GM19395 (cell line): ENCODE measurements at regions not wholly inside any gene's neighbourhood (a gene's known extent, or its start where the extent isn't known, plus 50 kb on each side); places are given as distances from the start of the nearest gene placed in this dataset.

ENCODE experiments used
- ATAC-seq: cut with Tn5 transposase; IDR thresholded peaks from one replicate; pipeline ENCODE4 v1.9.1; 2021; ENCODE audit warnings: mild to moderate bottlenecking, moderate library complexity; ENCODE audit not compliant: unreplicated experiment

DNA sequence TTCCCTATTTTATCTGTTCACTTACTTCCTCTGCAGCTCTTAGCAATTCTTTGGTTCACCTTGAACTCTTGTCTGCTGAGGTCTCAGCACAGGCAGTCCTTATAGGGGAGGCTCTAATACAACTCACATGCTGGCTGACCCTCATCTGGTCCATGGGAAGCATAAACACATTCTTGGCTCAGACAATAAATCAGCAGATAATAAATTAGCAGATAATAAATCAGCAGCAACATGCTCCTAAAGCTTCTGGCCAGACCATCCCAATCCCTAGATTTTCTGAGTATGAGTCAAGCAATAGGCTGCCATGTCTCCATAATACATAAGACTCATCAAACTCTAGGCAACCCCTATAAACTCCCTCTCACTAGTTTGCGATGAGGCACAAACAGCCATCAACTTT lies 208.6 kb upstream of the STEAP4 start:
- no peak for ATAC-seq

DNA sequence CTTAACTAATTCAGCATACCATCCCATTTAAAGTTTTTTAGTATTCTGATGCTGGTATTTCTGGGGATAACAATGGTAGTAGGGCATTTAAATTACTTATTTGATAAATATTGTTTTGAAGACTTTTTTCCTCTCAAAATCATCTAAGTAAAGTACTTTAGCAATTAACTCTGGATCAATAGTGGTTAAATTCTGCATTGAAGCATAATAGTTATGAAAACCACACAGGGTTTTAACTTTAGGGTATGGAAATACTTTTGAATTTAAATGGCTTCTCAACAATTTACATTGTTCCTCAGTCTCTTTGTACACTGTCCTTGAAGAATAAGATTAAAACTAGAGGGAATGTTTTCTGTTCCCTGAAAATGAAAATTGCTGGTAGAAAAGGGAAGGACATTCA lies 202.6 kb upstream of the STEAP4 start:
- ATAC-seq, result no peak

DNA sequence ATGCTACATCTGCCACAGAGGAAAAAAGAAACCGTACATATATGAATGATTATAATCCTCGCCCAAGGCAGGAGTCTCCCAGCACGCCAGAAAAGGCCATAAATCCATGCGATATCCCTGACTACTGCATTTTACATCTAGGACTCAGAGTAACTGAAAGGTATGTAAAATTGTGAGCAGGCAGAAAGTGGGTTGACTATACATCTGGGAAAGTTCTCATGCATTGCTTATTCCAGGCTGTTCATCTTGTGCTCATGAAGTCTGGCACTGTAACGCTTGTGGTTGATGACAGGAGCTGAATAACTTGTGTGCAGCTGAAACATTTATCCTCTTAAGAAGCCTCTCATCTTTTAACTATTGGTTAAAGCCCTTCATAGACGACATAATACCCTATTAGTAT lies 193.4 kb upstream of the STEAP4 start:
- ATAC-seq, result no peak

DNA sequence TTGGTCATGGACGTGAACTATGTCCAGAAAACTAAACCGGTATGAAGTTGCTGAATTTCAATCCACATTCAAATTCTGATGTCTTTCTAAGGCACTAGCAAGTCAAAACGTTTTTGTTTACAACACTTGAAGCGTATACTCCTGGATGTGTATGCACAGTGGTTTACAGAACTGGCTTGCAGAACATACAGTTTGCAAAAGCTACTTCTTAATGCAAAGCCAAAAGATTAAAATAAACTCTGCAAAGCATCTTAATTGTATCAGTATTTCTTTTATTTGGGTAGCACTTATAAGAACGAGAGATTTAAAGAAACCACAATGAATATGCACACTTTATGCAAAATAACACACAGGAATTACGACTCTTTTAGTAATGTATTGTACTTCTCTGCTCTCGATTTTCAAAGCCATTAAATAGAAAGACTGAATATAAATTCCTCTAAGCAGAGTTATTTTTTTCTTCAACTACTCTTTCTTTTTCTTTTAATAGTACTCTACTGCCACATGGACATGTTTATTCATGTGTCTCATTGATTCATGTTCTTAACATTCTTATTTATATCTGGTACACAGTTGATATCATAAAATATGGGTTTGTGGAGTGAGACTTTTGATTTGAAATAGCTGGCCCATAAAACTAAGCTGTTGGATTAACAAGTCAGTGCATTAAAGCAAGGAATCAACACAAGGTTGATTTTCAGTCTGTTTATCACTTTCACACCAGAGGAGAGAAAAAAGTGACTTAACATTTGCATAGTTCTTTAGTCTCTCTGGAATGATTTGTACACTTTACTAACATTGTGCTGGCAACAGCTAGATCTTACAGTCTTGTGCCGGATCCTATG lies 189.4 kb upstream of the STEAP4 start:
- ATAC-seq, result no peak

DNA sequence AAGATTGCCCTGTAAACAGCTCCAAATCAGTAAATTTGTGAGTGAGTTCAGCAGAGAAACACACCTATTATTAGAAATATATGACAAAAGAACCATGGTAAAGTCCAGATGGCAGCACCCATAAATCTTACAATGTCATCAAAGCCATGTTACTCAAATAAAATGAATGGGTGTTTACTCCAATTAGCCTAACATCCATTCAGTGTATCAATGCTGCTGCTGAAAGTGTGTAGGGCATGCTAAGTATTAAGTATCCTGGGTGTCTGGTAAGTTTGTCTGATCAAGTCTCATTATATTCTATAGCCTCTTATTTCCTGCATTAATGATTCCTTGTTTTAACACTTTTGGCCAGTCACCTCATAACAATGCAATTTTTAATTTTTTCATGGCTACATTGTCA lies 185.5 kb upstream of the STEAP4 start:
- ATAC-seq, result no peak

DNA sequence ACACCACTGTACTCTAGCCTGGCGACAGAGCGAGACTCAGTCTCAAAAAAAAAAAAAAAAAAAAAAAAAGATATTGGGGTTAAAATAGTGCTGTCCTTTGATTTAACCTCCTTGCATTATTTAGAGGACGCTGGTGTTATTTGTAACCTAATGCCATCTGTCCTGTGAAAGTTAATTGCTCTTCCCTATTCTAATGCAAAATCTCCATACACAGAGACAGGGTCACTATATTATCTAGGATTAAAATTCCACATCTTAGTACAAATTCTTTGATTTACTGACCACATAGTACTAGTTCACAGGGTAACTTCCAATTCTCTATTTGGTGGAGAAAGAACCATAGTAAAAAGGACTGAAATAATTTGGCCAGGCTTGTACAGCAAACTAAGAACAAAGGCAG lies 184.2 kb upstream of the STEAP4 start:
- ATAC-seq, result no peak

DNA sequence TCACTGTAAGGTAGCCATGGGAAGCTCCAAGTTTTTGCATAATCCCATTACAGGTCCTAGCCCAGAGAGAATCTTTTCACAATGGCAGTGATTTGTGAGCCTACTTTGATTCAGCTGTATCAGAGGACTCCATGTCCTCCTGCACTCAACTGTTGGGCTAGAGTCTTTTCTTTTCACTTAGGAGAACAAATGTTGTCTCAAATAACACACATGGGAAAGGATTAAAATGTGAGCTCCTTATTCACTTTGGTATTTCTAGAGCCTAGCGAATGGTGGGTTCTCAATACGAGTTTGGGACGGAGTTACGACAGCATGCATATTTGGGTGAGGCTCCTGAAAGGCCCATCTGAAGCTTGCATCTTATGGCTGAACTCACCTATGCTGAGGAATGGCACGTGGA lies 183.5 kb upstream of the STEAP4 start:
- no peak for ATAC-seq

DNA sequence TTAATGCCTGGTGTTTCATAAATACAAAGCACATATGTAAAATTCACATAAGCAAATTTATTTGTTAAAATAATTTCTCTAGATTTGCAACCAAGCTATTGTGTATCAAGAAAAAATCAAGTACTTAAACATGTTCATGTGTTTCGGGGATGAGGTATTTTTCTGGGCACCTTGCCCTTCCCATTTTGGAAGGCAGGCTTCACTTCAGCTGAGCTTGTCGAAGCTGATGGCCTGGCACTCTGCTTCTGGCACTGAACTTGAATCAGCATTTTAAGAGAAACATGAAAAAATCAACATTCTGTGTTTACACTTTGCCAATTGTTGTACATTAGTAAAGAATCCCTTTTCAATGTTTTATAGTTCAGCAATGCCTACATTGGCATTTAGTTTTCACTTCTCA lies 179.1 kb upstream of the STEAP4 start:
- ATAC-seq, result no peak

DNA sequence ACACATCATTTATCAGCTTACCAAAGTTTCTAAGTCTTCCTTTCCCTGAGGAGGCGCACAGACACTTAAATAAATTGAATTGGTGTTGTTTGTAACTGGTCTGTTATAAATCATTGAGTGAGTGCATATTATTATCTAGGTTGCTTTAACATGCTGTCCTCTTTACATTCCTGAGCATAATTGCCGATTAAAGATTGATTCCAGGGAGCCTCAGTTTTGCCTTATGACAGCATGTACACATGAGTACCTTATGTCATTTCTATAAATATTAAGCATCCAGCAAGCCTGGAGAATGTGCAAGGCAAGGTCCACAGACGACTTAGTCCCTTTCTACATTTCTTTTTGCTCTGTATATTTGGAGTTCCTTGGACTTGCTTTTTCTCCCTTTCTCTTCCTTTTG lies 177.9 kb upstream of the STEAP4 start:
- no peak for ATAC-seq

DNA sequence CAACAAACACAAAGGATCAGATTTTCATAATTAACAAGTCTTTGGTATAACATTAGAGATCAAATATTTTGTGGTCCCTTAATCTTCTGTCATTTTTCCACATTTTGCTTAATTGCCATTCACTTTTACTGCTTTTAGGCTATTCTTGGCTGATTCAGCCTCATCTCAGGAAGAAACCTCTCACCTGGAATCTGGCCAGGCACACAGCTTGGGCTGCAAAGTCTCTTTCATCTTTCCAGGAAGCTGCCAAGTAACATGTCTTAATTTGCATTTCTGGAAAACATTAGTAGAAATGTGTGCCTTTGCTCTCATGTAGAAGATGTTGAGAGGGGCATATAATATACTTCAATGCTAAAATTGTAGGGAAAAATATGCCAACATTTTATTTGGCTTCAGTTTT lies 174.2 kb upstream of the STEAP4 start:
- no peak for ATAC-seq

DNA sequence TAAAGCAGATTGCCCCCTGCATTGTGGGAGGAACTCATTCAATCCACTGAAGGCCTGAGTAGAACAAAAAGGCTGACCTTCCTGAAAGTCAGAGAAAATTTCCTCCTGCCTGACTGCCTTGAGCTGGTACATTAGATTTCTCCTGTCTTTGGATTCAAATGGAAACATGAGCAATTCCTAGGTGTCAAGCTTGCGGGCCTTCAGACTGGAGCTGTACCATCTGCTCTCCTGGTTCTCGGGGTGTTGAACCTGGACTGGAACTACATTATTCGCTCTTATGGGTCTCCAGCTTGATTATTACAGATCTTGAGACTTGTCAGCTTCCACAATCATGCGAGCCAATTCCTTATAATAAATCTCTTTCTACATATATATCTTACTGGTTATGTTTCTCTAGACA lies 173.6 kb upstream of the STEAP4 start:
- ATAC-seq, result no peak

DNA sequence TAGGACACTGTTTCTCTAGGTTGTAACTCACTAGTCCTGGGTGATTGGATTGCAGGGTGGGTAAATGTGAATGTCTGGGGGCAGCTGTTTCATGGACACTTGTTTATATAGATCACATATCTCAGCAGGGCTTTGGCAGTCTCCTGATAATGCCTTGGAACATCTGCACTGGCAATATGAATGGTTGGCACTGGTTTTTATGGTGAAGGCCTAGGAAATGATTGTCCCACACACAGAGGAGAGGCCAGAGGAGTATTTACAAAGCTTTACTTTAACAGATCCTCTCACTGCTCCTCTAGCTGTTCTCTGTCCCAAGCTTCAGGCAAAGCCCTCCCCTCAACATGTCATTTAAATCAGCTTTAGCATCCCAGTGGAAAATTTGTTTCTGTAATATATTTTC lies 171.3 kb upstream of the STEAP4 start:
- ATAC-seq, result no peak

DNA sequence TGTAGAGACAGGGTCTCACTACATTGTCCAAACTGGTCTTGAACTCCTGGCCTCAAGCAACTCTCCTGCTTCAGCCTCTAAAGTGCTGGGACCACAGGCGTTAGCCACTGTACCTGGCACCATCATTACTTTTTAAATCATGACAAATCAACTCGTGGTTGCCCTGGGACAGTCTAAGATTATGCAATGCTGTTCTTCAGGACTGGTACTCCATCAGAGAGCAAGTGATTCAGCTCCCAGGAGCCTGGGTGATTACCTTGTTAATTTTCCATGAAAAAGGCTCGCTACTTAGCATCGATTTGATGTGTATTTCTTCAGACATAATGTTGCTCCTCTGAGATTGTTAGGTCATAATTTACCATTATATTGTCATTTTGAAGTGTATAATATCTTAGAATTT lies 158.9 kb upstream of the STEAP4 start:
- no peak for ATAC-seq

DNA sequence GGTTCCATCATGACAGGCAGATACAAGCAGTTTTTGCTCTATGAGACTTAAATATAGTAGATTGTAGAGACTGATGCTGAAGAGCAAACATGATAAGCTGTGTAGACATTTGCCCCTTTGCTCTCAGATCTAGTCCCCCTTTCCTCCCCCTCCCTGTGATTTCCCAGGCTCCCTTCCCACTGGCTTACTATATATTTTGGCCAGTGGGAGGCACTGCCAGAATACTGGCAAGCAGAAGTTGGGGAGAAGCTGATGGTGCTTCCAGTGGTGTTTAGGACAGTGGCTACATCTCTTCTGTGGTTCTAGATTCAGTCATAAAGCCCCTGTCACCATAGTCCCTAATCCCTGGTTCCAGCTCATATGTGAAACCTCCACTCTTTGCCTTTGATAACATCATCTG lies 156.1 kb upstream of the STEAP4 start:
- no peak for ATAC-seq

DNA sequence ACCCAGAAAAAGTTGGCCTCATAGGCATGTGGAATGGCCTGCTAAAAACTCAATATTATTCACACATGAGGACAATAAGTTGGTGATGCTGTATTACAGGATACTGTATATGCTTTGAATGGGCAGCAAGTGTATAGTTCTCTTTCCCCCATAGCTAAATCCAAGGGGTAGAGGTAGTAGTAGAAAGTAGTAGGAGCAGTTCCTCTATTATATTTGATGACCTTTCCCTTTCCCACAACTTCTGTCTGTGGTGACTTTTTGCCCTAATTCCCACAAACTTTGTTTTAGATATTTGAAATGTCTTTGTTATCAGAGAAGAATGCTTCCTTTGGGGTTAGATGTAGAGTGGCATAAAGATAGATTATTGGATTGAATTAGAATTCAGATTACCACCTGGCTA lies 154.0 kb upstream of the STEAP4 start:
- ATAC-seq, result no peak

DNA sequence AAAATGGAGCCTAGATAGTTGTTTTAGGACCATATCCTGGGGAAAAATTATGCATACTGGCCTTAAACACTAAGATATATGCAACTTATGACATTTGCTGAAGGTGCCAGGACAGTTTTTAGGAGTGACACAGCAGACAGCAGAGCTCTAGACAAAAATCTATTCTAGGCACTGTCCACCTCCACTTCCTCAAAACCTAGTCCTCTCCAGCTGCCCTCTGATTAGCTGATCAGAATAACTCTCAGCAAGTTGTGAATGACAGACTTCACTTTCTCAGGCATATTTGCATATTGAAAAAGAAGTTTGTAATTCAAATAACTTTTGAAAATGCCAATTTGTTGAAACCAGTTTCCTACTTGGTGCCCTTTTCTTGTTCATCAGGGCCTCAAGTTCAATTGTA lies 152.3 kb upstream of the STEAP4 start:
- no peak for ATAC-seq

DNA sequence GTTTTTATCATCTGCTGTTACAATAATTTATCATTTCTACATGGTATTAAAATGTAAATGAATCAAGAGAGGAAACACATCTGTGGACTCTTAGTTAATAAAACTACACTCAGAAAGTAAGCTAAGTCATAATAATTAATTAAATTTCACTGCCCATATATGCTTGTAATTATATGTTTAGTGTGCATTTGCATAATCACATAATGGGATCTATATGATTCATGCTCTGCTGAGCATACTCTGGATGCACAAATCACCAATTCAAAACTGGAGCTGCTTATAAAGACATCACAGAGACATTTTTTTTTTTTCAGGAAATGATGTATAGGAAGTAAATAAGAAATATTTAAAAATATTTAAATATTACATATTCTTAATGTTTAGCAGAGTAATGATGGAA lies 151.6 kb upstream of the STEAP4 start:
- no peak for ATAC-seq

DNA sequence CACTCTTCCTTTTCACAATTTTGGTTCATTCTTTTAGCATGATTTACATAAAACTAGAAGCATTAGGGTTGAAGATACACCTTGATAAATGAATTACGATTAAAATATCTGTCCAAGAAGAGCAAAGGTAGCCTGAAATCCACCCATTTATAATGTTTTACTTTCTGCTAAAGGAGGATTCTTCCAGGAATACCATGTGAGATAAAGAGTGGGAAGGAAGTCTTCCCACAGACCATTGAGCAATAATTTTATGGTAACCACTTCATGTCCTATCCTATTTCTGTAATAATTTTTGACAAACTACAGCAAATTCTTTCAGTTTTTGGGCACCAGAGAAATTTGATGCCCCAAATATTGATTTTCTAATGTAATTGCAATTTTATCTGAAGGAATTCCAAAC lies 150.6 kb upstream of the STEAP4 start:
- ATAC-seq, result no peak

DNA sequence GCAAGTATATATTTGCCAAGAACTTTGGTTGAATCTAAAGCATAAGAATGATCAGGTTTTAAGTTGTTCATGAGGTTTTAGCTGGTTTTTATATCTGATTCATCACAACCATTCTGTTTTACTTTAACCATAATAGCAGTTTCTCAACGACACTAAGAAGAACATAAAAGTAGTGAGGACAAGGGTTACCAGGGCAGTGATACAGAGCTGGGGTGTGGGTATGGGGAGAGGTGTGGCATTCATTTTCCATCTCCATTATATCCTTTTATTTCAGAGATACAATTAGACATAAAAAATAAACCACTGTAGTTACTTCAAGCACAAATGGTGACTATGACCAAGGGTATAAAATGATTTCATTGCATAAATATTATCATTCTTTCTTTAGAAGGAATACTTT lies 149.8 kb upstream of the STEAP4 start:
- ATAC-seq, result no peak

DNA sequence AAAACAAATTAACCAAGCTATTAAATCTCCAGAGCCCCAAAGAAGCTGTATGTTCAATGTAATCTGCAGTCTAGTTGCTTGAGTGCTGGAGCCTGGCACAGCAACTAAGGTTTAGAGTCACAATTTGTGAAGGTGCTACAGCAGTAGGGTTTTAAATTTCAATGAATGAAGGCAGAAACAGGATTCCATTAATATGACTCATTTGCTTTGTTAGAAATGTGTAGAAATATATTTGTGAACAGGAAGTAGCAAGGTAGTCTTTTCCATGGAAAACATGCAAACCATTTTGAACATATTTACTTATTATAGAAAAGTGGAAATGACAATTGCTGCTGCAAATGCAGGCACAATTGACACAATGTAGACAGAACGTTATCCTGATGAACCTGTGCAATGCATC lies 149.0 kb upstream of the STEAP4 start:
- ATAC-seq, result no peak

DNA sequence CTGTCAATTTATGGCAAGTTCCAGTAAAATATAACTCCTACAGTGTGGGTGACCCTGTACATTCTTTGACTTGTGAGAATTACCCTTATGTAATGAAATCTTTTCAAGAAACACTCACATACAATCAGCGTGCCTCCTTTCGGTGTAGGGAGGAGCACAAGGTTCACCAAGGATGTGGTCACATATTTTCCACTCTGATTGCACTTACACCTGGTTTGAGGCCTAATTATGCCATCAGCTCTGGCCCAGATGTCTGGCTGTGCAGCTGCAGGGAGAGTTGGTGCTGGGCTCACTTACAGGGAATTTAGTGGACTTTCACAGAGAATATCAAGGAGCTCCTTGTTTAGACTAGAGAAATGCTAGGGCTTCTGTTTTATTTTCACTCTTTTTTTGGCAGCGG lies 146.0 kb upstream of the STEAP4 start:
- ATAC-seq, result no peak

DNA sequence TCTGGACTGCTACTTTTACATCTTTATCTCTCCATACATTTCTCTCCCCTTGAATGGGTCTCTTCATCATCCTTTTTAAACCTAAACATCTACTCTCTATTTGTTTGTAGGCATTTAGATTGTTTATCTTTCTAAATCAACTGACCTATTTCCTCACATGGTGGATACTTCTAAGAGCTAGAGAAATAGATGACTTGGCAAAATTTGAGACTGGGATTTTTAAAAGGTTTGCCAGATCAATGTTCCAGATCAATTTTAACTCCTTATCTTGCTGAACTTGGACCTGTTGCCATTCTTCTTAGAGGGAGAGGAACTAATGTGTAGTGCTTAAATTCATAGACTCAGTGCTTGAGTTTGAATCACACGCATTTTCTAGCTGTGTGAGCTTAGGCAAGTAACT lies 144.2 kb upstream of the STEAP4 start:
- ATAC-seq, result no peak

DNA sequence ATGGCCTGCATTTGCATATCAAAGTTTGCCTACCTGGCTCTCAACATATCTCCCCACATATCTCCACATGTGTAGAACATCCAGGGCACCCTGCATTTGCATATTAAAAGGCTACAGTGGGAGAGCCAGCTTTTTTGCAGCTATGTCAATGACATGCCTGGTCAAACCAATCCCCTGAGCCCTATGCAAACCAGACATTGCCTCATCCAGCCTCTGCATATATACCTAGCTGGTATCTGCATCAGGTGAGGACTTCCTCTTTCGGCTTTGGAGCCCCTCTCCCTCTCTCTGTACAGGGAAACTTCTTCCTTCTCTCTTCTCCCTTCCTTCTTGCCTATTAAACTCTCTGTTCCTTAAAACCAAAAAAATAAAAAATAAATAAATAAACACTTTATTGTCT lies 142.7 kb upstream of the STEAP4 start:
- ATAC-seq, result no peak
